CD4-positive, alpha-beta T cell treated with Interleukin-2 at 100 ng/mL for 4 hours (primary cell): ENCODE measurements at regions not wholly inside any gene's neighbourhood (a gene's known extent, or its start where the extent isn't known, plus 50 kb on each side); places are given as distances from the start of the nearest gene placed in this dataset.
"Not testable (repeated sequence)": the region's sequence is repeated elsewhere in the genome, so short reads cannot be mapped to it uniquely, and the experiment has no call there.

Experiments
- DNase-seq: peaks from one replicate; pipeline ENCODE4 v3.0.0-alpha.2; 2020; ENCODE audit warnings: low spot score

- DNase-seq: peak; percentile 6
These were observed 402.9 kb downstream of the CYLC2 start for GRCh38 chr9:103397868-103398600.

GRCh38 chr9:103399535-103399934, 404.4 kb downstream of the CYLC2 start:
- DNase-seq: no peak

- DNase-seq: no peak
These were observed 412.1 kb downstream of the CYLC2 start for GRCh38 chr9:103407260-103407659.

- no peak for DNase-seq
These were observed 414.9 kb downstream of the CYLC2 start for GRCh38 chr9:103410059-103410458.

GRCh38 chr9:103427696-103428095, 432.6 kb downstream of the CYLC2 start:
- no peak for DNase-seq

- DNase-seq: no peak
These were observed 435.3 kb downstream of the CYLC2 start for GRCh38 chr9:103430469-103430868.

GRCh38 chr9:103431809-103432208, 436.7 kb downstream of the CYLC2 start:
- DNase-seq: no peak

- no peak for DNase-seq
These were observed 449.0 kb downstream of the CYLC2 start for GRCh38 chr9:103444176-103444575.

- DNase-seq: no peak
These were observed 463.7 kb downstream of the CYLC2 start for GRCh38 chr9:103458826-103459225.

GRCh38 chr9:103471241-103471640, 476.1 kb downstream of the CYLC2 start:
- DNase-seq: no peak

GRCh38 chr9:103474156-103474555, 479.0 kb downstream of the CYLC2 start:
- no peak for DNase-seq

- no peak for DNase-seq
These were observed 488.5 kb downstream of the CYLC2 start for GRCh38 chr9:103483471-103484096.

- DNase-seq: no peak
These were observed 490.0 kb downstream of the CYLC2 start for GRCh38 chr9:103485138-103485537.

- no peak for DNase-seq
These were observed 519.6 kb downstream of the CYLC2 start for GRCh38 chr9:103514767-103515166.

- no peak for DNase-seq
These were observed 527.3 kb downstream of the CYLC2 start for GRCh38 chr9:103522409-103522808.

GRCh38 chr9:103530934-103531333, 535.8 kb downstream of the CYLC2 start:
- DNase-seq: no peak

GRCh38 chr9:103533318-103533717, 538.2 kb downstream of the CYLC2 start:
- DNase-seq: no peak

GRCh38 chr9:103537426-103537825, 542.3 kb downstream of the CYLC2 start:
- DNase-seq: no peak

- no peak for DNase-seq
These were observed 548.8 kb upstream of the SMC2 start for GRCh38 chr9:103545260-103545659.

GRCh38 chr9:103552712-103553111, 541.4 kb upstream of the SMC2 start:
- no peak for DNase-seq

- DNase-seq: no peak
These were observed 520.1 kb upstream of the SMC2 start for GRCh38 chr9:103574056-103574455.

- no peak for DNase-seq
These were observed 507.4 kb upstream of the SMC2 start for GRCh38 chr9:103586721-103587120.

GRCh38 chr9:103601287-103601686, 492.8 kb upstream of the SMC2 start:
- no peak for DNase-seq

GRCh38 chr9:103611950-103612349, 482.2 kb upstream of the SMC2 start:
- DNase-seq: not testable (repeated sequence)
